Adrenal gland (tissue), 9 donors: ENCODE measurements at regions not wholly inside any gene's neighbourhood (a gene's known extent, or its start where the extent isn't known, plus 50 kb on each side); places are given as distances from the start of the nearest gene placed in this dataset.

ENCODE experiments used
- DNase-seq, 7 donors: peaks; one replicate each; pipeline ENCODE4 v3.0.0-alpha.2; 2019 to 2020
- H3K27ac ChIP-seq, 5 donors: fragments of 200-600 bp; sonication (generic) in 4 of 5; 1 replicate in 3 of 5; 2 replicates in 2 of 5; pipeline versions ENCODE4 v1.5.1 to v1.8.0; 2016 to 2020; ENCODE audit warnings: mild to moderate bottlenecking in 1 of 5
- H3K27me3 ChIP-seq: fragments of 200-600 bp; 2 replicates; pipeline ENCODE4 v1.8.0; 2021
- H3K36me3 ChIP-seq, 2 donors: fragments of 200-600 bp; replicated peaks in 1 of 2; 1 replicate in 1 of 2; 2 replicates in 1 of 2; pipeline versions ENCODE4 v1.5.1 to v1.8.0; 2018 to 2022
- H3K4me1 ChIP-seq, 2 donors: fragments of 200-600 bp; replicated peaks in 1 of 2; 1 replicate in 1 of 2; 2 replicates in 1 of 2; pipeline versions ENCODE4 v1.5.1 to v1.8.0; 2018 to 2021
- H3K4me3 ChIP-seq, 4 donors: fragments of 200-600 bp; sonication (generic) in 3 of 4; one replicate each; pipeline ENCODE4 v1.5.1; 2016 to 2018
- H3K9me3 ChIP-seq, 3 donors: fragments of 200-600 bp; sonication (generic) in 1 of 3; replicated peaks in 1 of 3; 1 replicate in 2 of 3; 2 replicates in 1 of 3; pipeline versions ENCODE4 v1.5.1 to v1.8.0; 2016 to 2021
- POLR2A ChIP-seq, 2 donors: fragments of 450-650 bp; IDR thresholded peaks; one replicate each; pipeline ENCODE4 v1.6.1; 2017; ENCODE audit warnings: antibody characterized with exemption in 2 of 2, mild to moderate bottlenecking in 2 of 2, moderate library complexity in 1 of 2
- WGBS, 4 donors: extraction: QIAGEN DNeasy Blood & Tissue Kit in 2 of 4; methylation state at CpG; one replicate each; pipeline versions ENCODE4 v1.1.5 to v1.1.7; 2013 to 2017; 5-methylcytosine and 5-hydroxymethylcytosine counted together
- intact Hi-C, 2 donors: fragments of 100-400 bp; cut with DNase I; formaldehyde crosslinking; loops; one replicate each; pipeline versions ENCODE4 v1.14.1 to v1.15.0; 2022 to 2023
- TF ChIP-seq, protein P1 (sequence below), 6 experiments: fragments of 450-650 bp in 4 of 6; fragments of 200-600 bp in 2 of 6; sonication (generic) in 1 of 6; IDR thresholded peaks; 1 replicate in 5 of 6; 2 replicates in 1 of 6; pipeline versions ENCODE4 v1.5.1 to v1.8.0; 2016 to 2021; ENCODE audit warnings: antibody characterized with exemption in 6 of 6, mild to moderate bottlenecking in 2 of 6, moderate library complexity in 1 of 6
- donor health status: healthy with polysubstance abuse.
- donor health status: Bipolar disorder and iron deficiency.
- donor health status: DM: yes; HTN: yes; CAD: no.
- donor health status: DM: no; HTN: no; CAD: no.
- donor health status: DM: no; HTN: no; CAD: no.

- Histone ChIP-seq H3K4me1 (no peaks in the 10 kb centered on the region), H3K27me3 (no peaks in the 10 kb centered on the region), H3K36me3 (no peaks in the 10 kb centered on the region), H3K27ac (no peak overlapping the region), H3K4me3 (no peak overlapping the region), H3K9me3 (no peaks in the 10 kb centered on the region)
- DNase-seq, result no peak
- WGBS, 4 donors, result 77 to 84% (median 80%) methylated on average over 9 to 11 of the region's 11 CpGs
- TF ChIP-seq, protein P1, sequence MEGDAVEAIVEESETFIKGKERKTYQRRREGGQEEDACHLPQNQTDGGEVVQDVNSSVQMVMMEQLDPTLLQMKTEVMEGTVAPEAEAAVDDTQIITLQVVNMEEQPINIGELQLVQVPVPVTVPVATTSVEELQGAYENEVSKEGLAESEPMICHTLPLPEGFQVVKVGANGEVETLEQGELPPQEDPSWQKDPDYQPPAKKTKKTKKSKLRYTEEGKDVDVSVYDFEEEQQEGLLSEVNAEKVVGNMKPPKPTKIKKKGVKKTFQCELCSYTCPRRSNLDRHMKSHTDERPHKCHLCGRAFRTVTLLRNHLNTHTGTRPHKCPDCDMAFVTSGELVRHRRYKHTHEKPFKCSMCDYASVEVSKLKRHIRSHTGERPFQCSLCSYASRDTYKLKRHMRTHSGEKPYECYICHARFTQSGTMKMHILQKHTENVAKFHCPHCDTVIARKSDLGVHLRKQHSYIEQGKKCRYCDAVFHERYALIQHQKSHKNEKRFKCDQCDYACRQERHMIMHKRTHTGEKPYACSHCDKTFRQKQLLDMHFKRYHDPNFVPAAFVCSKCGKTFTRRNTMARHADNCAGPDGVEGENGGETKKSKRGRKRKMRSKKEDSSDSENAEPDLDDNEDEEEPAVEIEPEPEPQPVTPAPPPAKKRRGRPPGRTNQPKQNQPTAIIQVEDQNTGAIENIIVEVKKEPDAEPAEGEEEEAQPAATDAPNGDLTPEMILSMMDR (IDR thresholded peaks at IDR 0.05), result no peak
- TF ChIP-seq POLR2A (IDR thresholded peaks at IDR 0.05), result no peak
- intact Hi-C loops, result loop anchor here in 1 of 2 donors (5.0 kb wide), 1 partner anchor 406 kb away; no protein-coding TSS in a partner anchor
Measured at GRCh38 chr1:5506634-5507033, 485.6 kb downstream of the NPHP4 start.

- Histone ChIP-seq H3K27ac (no peak overlapping the region), H3K9me3 (no peaks in the 10 kb centered on the region), H3K36me3 (no peaks in the 10 kb centered on the region), H3K4me1 (no peaks in the 10 kb centered on the region), H3K27me3 (no peaks in the 10 kb centered on the region), H3K4me3 (no peak overlapping the region)
- intact Hi-C loops, result loop anchor here in 1 of 2 donors (5.0 kb wide), 1 partner anchor 406 kb away; no protein-coding TSS in a partner anchor
- 71 to 81% (median 76%) methylated on average over 3 to 6 of the region's 6 CpGs for WGBS, 4 donors
- no peak for TF ChIP-seq POLR2A (IDR thresholded peaks at IDR 0.05)
- TF ChIP-seq, protein P1 (IDR thresholded peaks at IDR 0.05), result no peak
- DNase-seq, result no peak
Measured at GRCh38 chr1:5505944-5506343, 486.3 kb downstream of the NPHP4 start.

DNA sequence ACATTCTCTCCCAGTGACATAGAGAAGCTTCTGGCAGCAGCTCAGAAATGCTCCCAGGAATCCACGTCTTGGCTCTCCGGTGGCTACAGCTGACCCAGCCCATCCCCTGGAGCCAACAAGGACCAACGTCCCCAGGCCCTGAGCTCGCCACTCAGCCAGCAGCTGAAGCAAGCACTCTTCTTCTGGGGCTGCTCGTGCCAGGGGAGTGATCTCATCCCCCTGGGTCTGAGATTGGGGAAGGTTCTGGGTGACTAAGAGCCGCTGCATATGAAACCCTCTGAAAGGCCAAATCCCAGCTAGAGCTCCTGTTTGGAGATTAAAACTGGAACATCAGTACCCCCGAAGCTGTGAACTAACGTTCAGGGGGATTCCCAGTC, 487.9 kb downstream of the NPHP4 start:
- H3K9me3 ChIP-seq, result no peaks in the 10 kb centered on the region
- TF ChIP-seq, protein P1 (IDR thresholded peaks at IDR 0.05), result no peak
- TF ChIP-seq POLR2A (IDR thresholded peaks at IDR 0.05), result no peak
- no peak for DNase-seq
- WGBS, 4 donors, result 54 to 75% (median 67%) methylated on average over 5 to 8 of the region's 8 CpGs
- H3K36me3 ChIP-seq, result no peaks in the 10 kb centered on the region
- H3K4me1 ChIP-seq, result no peaks in the 10 kb centered on the region
- H3K27me3 ChIP-seq, result no peaks in the 10 kb centered on the region
- no peak overlapping the region for H3K4me3 ChIP-seq
- intact Hi-C loops, result no loop called here
- H3K27ac ChIP-seq, result no peak overlapping the region

- no peak overlapping the region for H3K4me3 ChIP-seq
- intact Hi-C loops, result no loop called here
- 52 to 61% (median 59%) methylated on average over 8 to 9 of the region's 9 CpGs for WGBS, 4 donors
- H3K4me1 ChIP-seq, result no peaks in the 10 kb centered on the region
- H3K9me3 ChIP-seq, result no peaks in the 10 kb centered on the region
- H3K27ac ChIP-seq, result no peak overlapping the region
- no peaks in the 10 kb centered on the region for H3K27me3 ChIP-seq
- H3K36me3 ChIP-seq, result no peaks in the 10 kb centered on the region
- DNase-seq, result no peak
- TF ChIP-seq, protein P1 (IDR thresholded peaks at IDR 0.05), result no peak
- no peak for TF ChIP-seq POLR2A (IDR thresholded peaks at IDR 0.05)
Measured at GRCh38 chr1:5503556-5504363, 488.5 kb downstream of the NPHP4 start.
